ENCODE measurements at regions not wholly inside any gene's neighbourhood (a gene's known extent, or its start where the extent isn't known, plus 50 kb on each side); places are given as distances from the start of the nearest gene placed in this dataset.

DNA sequence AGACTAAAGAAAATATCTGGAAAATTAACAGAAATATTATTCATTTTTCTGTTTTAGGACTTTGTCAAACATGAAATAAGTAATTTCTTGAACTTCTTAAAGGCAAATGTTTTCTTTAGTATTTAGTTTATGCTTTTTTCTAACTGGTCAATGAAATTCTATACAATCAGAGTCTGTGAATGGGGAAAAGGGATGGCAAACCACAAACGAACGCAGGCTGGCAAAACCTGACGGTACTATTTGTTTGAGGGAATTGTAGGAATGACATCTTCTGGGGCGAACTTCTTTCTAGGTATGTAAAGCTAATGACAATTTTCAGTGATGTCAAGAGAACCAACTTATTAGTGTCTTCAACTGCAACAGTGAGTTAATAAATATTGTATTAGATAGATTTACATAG is 156.0 kb downstream of the SIPA1L2 start:
- no TSS peak for BruUV-seq (replicated peaks)
- peaks cover 17% of the 10 kb centered on the region for H3K4me1 ChIP-seq (ENCODE audit: control insufficient read depth, extremely low read depth, insufficient read depth, low read length)
- H3K9me1 ChIP-seq (replicated peaks; ENCODE audit: control insufficient read depth, extremely low read depth, insufficient read depth, low read length), result no peaks in the 10 kb centered on the region
- no peaks in the 10 kb centered on the region for H3K9me3 ChIP-seq (replicated peaks; ENCODE audit: control insufficient read depth, insufficient read depth, low read length)
- H3K4me2 ChIP-seq (ENCODE audit: insufficient read depth, low read length), result no peak overlapping the region
- CTCF ChIA-PET, result interaction anchor here (3.0 kb wide), 1 partner anchor 10 kb away, joined by 12 read pairs; no protein-coding TSS in a partner anchor
- intact Hi-C loops (cut with micrococcal nuclease), result loop anchor here (5.0 kb wide), 1 partner anchor 153 kb away; no protein-coding TSS in a partner anchor
- POLR2A ChIA-PET, result no interaction called here
- TF ChIP-seq GATA2 (IDR thresholded peaks at IDR 0.05; ENCODE audit: insufficient read depth, insufficient read length, low read depth, low read length) (no peak), POLR2A (IDR thresholded peaks at IDR 0.05; ENCODE audit: low read depth, low read length) (no peak), EZH2 (IDR thresholded peaks at IDR 0.05; ENCODE audit: borderline replicate concordance, low read depth, low read length, severe bottlenecking) (no peak), JUN (IDR thresholded peaks at IDR 0.05; ENCODE audit: borderline replicate concordance, insufficient read depth, insufficient read length, low read depth) (no peak), POLR2AphosphoS5 (IDR thresholded peaks at IDR 0.05; ENCODE audit: insufficient read depth, low read depth, low read length) (no peak), MYC (IDR thresholded peaks at IDR 0.05; ENCODE audit: low read depth, low read length) (no peak), FOS (IDR thresholded peaks at IDR 0.05; ENCODE audit: borderline replicate concordance, insufficient read depth, low read length) (no peak)
- TF ChIP-seq, protein P1, sequence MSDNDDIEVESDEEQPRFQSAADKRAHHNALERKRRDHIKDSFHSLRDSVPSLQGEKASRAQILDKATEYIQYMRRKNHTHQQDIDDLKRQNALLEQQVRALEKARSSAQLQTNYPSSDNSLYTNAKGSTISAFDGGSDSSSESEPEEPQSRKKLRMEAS (IDR thresholded peaks at IDR 0.05; ENCODE audit: insufficient read depth, insufficient read length), result no peak
- TF ChIP-seq, protein P2, sequence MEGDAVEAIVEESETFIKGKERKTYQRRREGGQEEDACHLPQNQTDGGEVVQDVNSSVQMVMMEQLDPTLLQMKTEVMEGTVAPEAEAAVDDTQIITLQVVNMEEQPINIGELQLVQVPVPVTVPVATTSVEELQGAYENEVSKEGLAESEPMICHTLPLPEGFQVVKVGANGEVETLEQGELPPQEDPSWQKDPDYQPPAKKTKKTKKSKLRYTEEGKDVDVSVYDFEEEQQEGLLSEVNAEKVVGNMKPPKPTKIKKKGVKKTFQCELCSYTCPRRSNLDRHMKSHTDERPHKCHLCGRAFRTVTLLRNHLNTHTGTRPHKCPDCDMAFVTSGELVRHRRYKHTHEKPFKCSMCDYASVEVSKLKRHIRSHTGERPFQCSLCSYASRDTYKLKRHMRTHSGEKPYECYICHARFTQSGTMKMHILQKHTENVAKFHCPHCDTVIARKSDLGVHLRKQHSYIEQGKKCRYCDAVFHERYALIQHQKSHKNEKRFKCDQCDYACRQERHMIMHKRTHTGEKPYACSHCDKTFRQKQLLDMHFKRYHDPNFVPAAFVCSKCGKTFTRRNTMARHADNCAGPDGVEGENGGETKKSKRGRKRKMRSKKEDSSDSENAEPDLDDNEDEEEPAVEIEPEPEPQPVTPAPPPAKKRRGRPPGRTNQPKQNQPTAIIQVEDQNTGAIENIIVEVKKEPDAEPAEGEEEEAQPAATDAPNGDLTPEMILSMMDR (IDR thresholded peaks at IDR 0.05; ENCODE audit: extremely low read depth in 1 of 2, insufficient read depth in 1 of 2, low read depth in 1 of 2, low read length in 2 of 2), result no peak
- no peak overlapping the region for H3K9ac ChIP-seq (replicated peaks; ENCODE audit: extremely low read depth, insufficient read depth, low read length)
- no peak overlapping the region for H3K27ac ChIP-seq (ENCODE audit: insufficient read depth, low read depth, low read length)
- H4K20me1 ChIP-seq (replicated peaks; ENCODE audit: control insufficient read depth, extremely low read depth, insufficient read depth, low read length), result no peaks in the 10 kb centered on the region
- H3K36me3 ChIP-seq (ENCODE audit: control insufficient read depth in 2 of 2, extremely low read depth in 1 of 2, insufficient read depth in 2 of 2, low read length in 2 of 2), result peaks cover 0 to 2% of the 10 kb centered on the region in 2 experiments
- no peak overlapping the region for H3K4me3 ChIP-seq (replicated peaks in 1 of 3; ENCODE audit: insufficient read depth in 1 of 3, low read depth in 1 of 3, low read length in 3 of 3)
- no peak for FAIRE-seq
- H2AFZ ChIP-seq (ENCODE audit: low read depth, low read length), result no peak overlapping the region
- no peaks in the 10 kb centered on the region for H3K27me3 ChIP-seq (ENCODE audit: control insufficient read depth in 2 of 2, insufficient read depth in 2 of 2, low read length in 2 of 2)
- DNase-seq (ENCODE audit: low read depth, low spot score), result no peak
- dilution Hi-C loops (cut with MboI; ENCODE audit: extremely low pct_ligation_motif_present, low sequenced_read_pairs), result no loop called here
- H3K79me2 ChIP-seq (ENCODE audit: control insufficient read depth, insufficient read depth, low read length), result no peaks in the 10 kb centered on the region

Data from endothelial cell of umbilical vein (primary cell).